HS-27A (cell line): ENCODE measurements at regions not wholly inside any gene's neighbourhood (a gene's known extent, or its start where the extent isn't known, plus 50 kb on each side); places are given as distances from the start of the nearest gene placed in this dataset.

Source experiments
- DNase-seq: peaks from one replicate; pipeline ENCODE4 v3.0.0-alpha.2; 2012; ENCODE audit warnings: low read depth, missing footprints

DNA sequence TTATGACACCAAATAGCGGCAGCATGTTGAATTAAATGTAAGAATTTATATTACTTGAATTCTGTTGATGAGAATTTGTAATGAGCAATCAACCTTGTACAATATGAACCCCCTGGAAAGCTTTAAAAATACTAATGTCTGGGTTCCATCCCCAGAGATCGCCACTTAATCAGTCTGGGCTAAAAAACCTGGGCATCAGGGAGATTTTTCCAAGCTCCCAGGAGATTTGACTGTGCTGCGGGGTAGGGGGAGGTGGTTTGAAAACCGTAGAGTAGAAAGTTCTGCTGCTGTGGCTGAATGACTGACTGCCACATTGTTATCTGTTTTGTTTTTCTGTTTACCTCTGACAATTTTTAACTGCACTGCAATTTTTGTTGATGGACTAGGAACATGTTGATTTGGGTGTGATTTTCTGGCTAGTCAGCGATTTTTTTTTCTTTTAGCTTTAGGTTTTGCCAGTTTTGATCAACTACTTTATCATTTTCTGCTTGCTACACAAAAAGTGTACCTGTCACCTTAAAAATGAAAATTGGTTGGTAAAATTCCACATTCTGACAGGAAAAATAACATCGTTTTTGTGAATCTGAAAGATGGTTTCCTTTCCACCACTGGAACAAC lies 79.3 kb downstream of the PCTP start:
- DNase-seq: no peak

DNA sequence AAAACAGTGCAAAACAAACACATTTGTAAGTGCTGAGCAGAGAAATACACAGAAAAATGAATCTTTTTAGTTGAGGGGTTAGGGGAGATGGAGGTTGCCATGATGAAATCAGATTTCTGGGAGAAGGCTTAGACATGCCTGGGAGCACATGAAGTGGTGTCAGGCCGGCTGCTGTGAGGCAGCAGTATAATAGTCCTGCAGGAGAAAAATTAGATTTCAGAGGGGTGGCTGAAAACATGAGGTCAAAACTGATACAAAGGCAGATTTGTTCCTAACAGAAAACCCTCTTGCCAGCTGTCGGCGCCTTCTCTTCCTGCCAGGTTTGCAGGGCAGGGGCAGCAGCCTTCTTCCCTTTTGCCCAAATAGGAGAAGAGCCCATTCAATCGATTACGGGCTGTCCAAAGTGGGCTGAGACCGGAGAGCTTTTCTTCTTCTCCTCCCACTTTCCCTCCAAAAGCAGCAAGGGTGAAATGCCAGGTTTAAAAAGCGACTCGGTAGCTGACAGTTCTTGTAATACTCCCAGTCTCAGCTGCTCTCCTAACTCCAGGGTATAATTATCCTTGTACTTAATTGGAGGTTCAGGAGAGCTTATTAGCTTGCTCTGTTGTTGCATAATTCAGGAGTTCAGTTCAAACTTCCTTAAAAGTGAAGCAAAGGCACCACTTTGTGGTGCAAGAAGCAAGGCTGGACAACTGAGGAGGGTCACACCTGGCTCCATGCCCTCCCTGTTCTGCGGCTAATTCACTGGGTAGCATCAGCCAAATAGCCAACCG lies 80.0 kb downstream of the PCTP start:
- DNase-seq: no peak

DNA sequence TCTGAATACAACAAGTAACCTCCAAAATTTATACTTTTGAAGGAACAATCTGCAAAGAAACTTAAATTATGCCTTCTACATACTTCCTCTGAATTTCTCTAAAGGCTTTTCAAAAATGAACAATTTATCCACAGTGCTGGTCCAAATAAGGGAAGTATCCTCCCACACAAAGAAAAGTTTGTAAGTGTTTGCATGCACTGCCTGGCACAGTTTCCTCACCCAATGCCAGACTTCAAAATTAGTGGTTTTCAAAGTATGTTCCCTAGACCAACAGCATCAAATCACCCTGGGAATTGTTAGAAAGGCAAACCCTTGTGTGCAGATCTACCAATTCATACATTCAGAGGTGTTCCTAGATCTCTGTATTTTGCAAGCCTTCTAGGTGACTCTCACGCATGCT lies 82.5 kb downstream of the PCTP start:
- no peak for DNase-seq

DNA sequence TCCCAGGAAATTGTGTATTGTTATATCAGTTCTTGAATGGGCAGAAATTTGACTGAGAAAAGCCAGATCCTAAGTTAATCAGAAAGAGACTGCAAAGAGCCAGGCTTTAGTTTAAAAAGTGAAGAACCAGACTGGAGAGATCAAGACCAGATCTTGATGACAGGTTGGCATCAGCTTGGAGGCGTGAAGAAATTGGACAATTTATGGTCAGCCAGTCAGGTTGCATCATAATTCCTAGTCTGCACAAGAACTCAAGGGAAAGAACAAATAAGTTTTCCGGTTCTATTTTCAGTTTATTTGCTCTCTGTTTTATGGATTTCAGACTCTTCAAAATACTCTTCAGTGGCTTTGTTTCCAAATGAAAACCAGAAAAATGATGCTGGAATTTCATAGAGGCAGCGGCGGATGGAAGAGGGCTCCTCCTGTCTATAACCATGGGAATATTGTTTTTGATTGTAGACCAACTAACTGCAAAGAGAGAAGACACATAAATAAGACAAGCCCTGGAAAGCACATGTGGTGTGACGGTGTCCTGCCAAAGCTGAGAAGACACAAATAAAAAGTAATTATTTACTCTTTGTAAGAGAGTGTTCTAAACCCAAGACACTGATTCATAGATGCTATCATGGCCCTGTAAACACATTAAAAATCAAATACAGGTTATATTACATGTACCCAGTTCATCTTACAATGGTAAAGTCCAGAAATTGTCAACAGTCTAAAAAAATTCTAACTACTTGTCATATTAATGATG lies 91.7 kb downstream of the PCTP start:
- no peak for DNase-seq

DNA sequence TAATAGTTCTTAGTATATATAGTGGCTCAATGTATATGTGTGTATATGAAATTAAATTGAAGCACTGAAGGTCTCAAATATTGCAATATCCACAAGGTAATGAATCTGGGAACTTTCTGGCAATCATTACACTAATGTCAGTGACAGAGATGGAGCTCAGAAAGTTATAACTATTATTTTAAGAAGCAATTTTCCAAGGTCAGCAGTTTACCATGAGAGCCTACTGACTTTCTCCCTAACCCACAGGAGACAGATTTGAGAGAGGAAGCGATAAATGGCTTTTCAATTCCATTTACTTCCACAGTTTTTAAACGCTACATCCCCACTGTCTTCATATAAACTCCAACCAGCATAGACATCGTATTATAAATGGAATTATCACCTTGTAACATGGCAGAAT lies 92.9 kb downstream of the PCTP start:
- no peak for DNase-seq

DNA sequence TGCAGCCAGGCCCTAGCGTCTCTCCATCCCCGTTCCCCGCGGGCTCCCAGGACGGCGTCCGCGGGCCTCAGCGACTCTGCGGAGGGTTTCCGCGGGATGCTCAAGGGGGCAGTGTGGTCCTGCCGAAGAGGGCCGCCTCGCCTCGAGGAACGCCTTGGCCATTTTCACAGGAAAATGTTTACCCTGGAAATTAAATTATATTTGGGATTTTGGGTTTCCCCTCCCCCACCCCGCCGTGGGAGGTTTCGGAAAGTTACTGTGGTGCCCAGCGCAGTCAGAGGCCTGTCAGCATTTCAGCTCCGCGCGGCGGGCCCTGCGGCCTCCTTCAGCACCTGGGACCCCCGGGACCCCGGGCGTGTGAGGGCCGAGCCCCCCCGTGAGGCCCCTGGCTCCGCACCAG lies 94.5 kb downstream of the PCTP start:
- no peak for DNase-seq

DNA sequence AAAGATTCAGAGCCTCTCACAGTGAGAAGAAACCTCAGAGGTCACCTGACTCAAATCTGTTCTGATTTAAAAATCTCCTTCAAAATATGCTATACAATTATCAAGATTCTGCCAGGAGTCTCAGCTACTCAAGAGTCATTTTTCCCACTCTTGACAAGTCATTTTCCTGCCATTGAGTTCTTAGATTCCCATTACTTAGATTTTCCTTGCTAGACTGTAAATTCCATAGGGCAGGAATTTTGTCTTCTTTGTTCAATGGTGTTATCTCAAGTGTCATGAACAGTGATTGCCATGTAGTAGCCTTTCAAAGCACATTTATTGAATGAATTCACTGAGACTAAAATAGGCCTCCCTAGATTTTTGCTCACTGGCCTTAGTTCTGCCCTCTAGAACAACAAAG lies 95.9 kb downstream of the PCTP start:
- no peak for DNase-seq

DNA sequence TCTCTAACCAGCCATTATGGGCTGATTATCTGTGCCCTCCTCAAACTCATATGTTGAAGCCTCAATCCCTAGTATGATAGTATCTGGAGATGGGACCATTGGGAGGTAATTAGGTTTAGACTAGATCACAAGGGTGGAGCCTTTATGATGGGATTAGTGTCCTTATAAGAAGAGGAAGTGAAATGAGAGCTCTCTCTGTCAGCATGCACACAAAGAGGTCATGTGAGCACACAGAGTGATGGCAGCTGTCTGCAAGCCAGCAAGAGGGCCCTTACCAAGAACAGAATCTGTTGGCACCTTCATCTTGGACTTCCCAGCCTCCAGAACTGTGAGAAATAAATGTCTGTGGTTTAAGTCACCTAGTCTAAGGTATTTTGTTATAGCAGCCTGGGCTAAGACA lies 101.9 kb downstream of the PCTP start:
- DNase-seq: no peak

DNA sequence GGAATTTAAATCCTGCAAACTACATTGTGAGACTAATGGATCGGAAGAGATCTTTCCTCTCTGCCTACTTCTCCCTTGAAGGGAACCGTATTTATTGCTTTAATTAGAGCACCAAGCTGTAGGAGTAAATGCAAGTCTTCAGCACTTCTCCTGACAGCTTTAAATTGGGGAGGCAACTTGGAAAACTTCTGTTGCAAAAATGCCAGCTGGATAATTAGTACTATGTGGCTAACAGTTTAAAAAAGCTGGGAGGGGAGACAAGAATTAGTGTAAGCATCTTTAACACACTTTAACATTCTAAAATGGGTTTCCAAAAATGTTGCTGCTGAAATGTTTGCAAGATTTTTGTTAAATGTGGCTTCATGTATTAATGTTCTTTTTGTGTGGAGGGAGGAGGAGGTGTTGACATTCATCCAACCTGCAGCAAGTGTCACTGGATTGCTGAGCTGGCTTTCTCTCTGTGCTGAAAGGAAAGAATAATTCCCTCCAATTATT lies 108.5 kb downstream of the PCTP start:
- DNase-seq: no peak

DNA sequence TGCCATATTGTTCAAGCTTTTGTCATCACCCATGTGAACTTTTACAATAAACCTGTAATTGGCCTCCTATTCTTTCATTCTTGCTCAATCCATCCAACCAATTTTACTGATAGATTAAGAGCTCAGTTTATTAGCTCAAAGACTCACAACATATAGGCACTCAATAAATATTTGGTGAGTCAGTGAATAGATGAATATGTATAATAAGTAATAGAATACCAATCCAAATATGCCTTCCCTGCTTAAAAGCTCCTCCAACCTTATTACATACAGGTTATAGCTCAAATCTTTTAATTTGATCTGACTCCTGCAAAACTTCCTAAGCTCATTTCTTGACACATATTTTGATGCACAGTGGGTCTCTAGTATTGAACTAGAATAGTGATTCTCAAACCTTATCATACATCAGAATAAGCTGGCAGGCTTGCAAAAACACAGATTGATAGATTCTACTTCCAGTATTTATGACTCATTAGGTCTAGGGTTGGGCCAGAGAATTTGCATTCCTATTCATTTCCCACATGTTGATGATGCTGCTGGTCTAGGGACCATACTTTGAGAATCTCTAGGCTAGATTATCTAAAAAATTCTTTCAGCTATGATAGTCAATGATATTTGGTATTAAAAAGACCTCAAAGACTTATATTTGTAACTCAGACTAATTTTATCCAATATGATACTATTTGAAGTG lies 114.4 kb downstream of the PCTP start:
- DNase-seq: no peak

DNA sequence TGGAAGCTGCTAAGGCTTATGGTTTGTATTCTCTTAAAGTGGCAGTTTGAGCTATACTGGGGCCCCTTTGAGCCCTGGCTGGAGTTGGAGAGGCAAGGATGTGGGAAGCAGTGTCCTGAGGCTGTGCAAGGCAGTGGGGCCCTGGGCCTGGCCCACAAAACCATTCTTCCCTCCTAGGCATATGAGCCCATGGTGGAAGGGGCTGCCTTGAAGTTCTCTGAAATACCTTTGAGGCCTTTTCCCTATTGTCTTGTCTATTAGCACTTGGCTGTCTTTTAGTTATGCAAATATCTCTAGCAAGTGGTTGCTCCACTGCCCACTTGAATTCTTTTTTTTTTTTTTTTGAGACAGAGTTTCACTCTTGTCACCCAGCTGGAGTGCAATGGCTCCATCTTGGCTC lies 119.2 kb downstream of the PCTP start:
- DNase-seq: no peak

DNA sequence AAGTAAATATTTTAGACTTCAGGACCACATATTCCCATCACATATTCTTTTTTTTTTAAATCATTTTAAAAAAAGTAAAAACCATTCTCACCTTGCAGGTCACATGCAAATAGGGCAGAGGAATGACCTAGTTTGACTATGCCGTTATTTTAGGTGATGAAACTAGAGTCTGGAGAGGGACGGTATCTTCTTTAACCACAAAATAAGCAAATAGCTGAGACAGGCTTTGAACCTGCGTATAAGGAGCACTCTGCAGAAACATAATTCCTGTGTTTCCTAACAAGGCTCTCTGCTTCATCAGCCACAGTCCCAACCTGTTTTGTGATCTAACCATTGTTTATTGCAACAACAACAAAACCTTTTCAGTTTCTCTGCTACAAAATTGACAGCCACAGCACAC lies 121.5 kb downstream of the PCTP start:
- DNase-seq: no peak

DNA sequence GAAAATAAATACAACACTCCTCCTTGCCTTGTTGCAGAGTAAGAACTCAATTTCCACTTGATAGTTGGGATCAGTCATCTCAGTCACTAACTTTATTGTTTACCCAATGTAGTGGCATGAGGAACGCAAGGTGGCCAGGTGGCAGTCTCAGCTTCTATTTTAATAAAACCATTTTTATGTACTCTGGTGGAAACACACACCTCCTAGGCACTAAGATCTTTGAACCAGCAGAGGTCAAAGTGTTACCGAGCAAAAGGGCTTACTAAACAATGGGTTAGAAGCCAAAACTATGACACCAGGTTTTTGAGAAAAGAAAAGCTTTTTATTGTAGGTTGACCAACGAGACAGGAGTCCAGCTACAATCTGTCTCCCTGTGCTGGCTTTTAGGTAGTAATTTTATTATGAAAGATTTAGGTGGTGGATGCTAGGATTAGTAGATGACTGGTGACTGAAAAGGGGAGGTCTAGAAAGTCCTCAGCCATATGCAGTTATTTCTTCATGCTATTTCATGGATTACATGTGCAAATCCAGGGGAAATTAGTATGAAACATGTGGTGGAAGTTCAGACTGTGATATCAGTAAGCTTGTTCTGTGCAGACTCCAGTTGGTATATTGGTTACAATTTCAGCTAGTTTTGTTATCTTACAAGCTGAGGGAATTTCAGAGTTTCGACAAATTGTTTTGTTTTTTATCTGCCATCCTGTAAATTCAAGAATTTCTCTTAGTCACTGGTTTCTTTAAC lies 122.3 kb downstream of the PCTP start:
- DNase-seq: no peak

DNA sequence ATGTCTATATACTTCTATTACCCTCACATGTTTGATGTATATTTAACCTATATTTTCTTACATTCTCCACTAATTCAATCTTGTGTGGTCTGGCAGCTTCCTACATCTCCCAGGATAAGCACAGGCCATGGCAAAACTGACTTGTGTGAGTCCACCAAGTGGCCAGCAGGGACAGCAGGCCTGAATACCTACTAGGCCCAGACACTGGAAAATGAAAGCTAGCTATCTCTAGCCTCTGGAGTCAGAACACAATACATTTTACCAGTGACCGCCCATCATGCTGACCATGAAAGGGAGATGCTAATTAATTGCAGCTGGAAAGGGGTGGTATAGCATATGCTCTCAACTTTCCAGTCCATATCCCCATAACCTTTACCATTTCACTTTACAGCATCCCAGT lies 132.3 kb downstream of the PCTP start:
- no peak for DNase-seq

DNA sequence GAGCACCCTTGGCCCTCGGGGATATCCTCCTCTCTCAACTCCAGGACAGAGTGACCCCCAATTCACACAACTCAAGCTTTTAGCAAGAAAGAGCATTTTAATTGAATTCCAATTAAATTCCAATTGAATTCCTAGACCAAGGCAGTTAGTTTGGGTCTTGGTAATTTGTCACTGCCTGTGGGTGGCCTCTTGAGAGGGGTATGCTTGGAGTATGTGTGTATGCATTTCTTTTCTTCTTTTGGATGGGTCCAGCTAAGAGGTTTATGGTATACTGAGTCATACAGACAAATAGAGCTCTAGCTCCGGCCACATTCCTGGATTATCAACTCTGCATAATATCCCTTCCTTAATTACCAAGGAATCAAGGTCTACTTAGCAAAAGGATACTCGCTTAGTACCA lies 136.7 kb downstream of the PCTP start:
- no peak for DNase-seq

DNA sequence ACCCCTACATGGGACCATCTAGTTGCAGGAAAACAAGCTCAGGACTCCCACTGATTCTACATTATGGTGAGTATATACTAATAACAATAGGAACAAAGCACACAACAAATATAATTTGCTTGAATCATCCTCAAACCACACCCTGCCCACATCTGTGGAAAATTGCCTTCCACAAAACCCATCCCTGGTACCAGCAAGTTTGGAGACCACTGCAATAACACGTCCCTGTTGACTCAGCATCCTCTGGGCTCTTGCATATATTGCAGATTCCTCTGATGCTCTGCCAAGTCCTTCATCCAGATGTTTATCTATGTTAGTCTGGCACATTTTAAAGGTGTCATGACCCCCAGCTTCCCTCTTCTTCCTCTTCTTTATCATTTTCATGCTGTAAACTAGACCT lies 138.4 kb downstream of the PCTP start:
- DNase-seq: no peak

DNA sequence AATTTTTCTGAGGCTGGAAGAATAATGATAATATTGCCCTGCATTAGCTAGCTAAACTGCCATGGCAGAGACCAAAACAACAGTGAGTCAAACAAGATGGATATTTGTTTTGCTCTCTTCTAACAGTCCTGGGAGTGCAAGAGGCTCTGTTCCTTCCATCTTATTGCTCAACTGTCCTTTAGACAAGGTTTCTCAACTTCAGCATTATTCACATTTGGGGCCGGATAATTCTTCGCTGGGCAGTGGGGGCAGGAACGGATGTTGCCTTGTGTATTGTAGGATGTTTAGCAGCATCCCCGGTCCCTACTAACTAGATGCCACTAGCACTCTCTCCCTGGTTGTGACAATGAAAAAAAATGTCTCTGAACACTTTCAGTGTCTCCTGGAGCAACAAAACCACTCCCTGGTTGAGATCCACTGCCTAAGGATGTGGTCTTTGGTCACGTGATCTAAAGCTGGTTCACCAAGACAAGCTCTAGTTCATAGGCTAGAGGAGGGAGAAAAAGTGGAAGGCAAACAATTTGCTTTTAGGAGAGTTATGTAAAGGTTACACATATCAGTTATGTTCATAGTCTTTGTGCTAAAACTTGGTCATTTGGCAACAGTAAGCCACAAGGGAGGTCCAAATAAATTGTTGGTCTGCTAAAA lies 144.4 kb downstream of the PCTP start:
- no peak for DNase-seq

DNA sequence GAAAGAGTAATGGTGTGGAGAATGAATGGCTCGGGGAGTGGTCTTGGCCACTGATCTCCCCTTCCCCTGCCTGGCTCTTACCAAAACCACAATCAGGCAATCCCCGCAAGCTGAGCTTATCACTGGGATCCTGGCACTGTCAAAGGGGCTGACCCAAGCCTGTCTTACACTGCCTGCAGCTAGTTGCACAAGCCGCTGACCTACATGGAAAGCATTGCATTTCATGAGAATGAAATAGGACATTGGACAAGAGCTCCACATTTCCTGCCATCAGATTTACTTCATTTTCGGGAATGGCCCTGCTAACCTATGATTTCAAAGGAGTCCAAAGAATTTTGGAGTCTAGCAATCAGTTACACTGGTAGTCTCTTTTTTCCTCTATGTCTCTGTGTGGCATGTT lies 146.4 kb downstream of the PCTP start:
- DNase-seq: no peak

DNA sequence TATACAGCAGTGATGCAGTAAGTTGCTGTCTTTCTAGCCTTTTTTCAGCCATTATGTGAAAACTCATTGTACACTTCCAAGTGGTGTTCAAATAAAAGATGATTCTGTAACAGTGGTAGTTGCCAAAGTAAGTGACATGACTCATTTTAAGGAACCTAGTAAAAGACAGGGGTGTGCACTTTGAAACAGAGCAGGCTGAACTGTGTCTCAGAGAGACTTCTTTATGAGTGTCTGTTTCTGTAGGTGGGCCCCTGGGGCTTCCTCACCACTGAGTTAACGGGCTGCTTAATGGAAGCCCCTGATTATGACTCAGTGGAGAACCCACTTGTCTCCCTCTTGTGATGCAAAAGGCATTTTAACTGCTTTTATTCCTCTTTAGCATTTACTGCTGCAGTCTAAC lies 147.3 kb downstream of the PCTP start:
- DNase-seq: no peak

DNA sequence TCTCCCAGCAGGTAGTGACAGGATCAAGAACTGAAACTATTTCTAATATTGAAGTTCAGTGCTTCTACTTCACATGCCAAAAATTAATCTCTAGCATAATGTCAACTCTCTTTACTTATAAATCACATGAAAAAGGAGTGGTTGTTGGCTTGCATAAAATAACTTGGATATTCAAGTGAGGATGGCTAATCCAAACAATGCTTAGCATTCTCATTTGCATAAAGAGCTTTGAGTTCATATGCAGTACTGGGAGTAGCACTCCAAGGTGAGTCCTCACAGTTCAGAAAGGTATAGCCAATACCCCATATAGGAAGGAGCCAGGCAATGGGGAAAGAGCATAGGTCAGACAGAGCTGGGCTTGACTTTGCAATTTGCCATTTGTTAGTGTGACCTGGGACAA lies 149.3 kb downstream of the PCTP start:
- DNase-seq: no peak

DNA sequence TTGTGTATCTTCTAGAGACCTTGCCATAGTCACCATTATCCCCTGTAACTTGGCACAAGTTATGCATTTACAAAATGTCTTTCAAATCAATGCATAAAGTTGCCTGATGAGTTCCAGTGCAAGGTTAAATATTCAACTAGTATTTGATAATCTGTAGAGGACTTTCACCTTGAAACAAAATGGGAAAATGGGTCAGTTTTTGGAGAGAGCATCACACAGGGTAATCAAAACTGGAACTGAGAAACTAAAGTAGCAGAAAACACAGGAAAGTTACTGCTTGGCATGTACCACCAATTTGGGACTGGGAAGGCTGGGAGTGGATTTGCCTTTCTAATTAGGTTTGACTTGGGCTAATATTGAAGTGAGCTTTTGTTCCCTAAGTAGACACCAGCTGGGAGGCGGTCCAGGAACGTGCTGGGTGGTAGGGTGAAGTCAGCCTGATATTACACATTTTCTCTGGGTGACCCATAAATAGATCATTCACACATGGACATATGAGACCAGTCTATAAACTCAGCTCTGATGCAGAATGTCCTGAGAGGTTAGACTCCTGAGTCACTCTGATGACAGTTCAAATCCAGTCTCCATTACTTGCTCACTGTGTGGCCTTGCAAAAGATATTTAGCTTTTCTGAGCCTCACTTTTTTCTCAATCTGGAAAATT lies 152.3 kb downstream of the PCTP start:
- no peak for DNase-seq
